SK-N-SH (cell line): ENCODE measurements at regions not wholly inside any gene's neighbourhood (a gene's known extent, or its start where the extent isn't known, plus 50 kb on each side); places are given as distances from the start of the nearest gene placed in this dataset.

Experiments used
- CTCF ChIP-seq: fragments of 200-600 bp; sonication (generic); IDR thresholded peaks from 2 replicates; pipeline ENCODE4 v1.6.1; 2017; ENCODE audit warnings: antibody characterized with exemption, mild to moderate bottlenecking, moderate library complexity
- EP300 ChIP-seq, 2 experiments: IDR thresholded peaks; 2 replicates each; pipeline versions ENCODE4 v1.4.0 to v1.6.1; 2012; ENCODE audit warnings: borderline replicate concordance in 1 of 2, low read depth in 1 of 2, low read length in 1 of 2
- EZH2phosphoT487 ChIP-seq: fragments of 200-600 bp; sonication (generic); IDR thresholded peaks from 2 replicates; pipeline ENCODE4 v1.6.1; 2017; ENCODE audit warnings: low read depth, mixed run types, mild to moderate bottlenecking, antibody characterized with exemption, moderate library complexity, borderline replicate concordance
- RAD21 ChIP-seq: IDR thresholded peaks from 2 replicates; pipeline ENCODE4 v1.6.1; 2012; ENCODE audit warnings: mild to moderate bottlenecking, low read length

GRCh38 chr5:111851631-111852548 is 94.9 kb upstream of the NREP start:
- TF ChIP-seq EP300 (IDR thresholded peaks at IDR 0.05; ENCODE audit: borderline replicate concordance in 1 of 2, low read depth in 1 of 2, low read length in 1 of 2) (no peak), CTCF (no peak), RAD21 (no peak), EZH2phosphoT487 (no peak)
